Activated T-helper 1 cell treated with anti-CD3 and anti-CD28 coated beads, Interleukin-12 subunit alpha, Interleukin-12 subunit beta, Interleukin-2, Interleukin-4 antibody, amounts not matched to agents 30 ng/mL and 10 ng/mL and 1 ng/mL, durations not matched to agents 14 hours and 24 hours and 36 hours (primary cell): ENCODE measurements at regions not wholly inside any gene's neighbourhood (a gene's known extent, or its start where the extent isn't known, plus 50 kb on each side); places are given as distances from the start of the nearest gene placed in this dataset.
A peak's percentile ranks its signal among the peaks of the same experiment; 100 is the strongest.
"Not testable (repeated sequence)": the region's sequence is repeated elsewhere in the genome, so short reads cannot be mapped to it uniquely, and the experiment has no call there.

Source experiments
- DNase-seq: peaks from one replicate; pipeline ENCODE4 v3.0.0; 2021; ENCODE audit warnings: low spot score
- H3K27ac Mint-ChIP-seq: one replicate; pipeline ENCODE4 v1.8.0; 2021; ENCODE audit warnings: mild to moderate bottlenecking, mixed read lengths
- H3K27me3 Mint-ChIP-seq: one replicate; pipeline ENCODE4 v1.8.0; 2022; ENCODE audit warnings: mild to moderate bottlenecking, moderate library complexity, mixed read lengths; ENCODE audit not compliant: insufficient read depth
- H3K36me3 Mint-ChIP-seq: one replicate; pipeline ENCODE4 v1.8.0; 2021; ENCODE audit warnings: low read depth, mixed read lengths
- H3K4me1 Mint-ChIP-seq: one replicate; pipeline ENCODE4 v1.8.0; 2021; ENCODE audit warnings: low read depth, mixed read lengths
- H3K4me3 Mint-ChIP-seq: one replicate; pipeline ENCODE4 v1.8.0; 2021; ENCODE audit warnings: mild to moderate bottlenecking, moderate library complexity, mixed read lengths
- H3K9me3 Mint-ChIP-seq: one replicate; pipeline ENCODE4 v1.8.0; 2021; ENCODE audit warnings: mixed read lengths
- intact Hi-C: fragments of 100-400 bp; cut with micrococcal nuclease; formaldehyde crosslinking; loops from one replicate; pipeline ENCODE4 v1.15.1; 2024

DNA sequence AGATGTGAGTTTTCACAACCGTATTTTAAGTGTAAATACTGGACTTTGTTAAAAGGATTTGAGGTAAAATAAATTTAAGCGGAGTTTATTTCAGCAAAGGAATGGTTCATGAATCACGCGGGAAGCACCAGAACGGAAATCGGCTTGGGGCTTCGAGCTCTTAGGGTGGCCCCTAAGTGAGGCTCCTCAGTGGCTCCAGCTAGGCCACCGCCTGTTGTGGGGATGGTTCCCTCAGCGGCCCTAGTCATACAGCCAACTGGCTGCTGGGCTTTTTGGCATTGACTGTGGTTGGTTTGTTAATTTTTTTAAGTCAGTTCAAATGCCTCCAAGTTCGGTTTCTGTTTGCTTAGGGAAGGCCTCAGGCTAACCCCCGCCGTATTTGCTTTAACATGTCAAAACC is 198.0 kb downstream of the LMLN start:
- intact Hi-C loops, H3K9me3 Mint-ChIP-seq, H3K27ac Mint-ChIP-seq, H3K36me3 Mint-ChIP-seq, DNase-seq, H3K4me1 Mint-ChIP-seq, H3K27me3 Mint-ChIP-seq, H3K4me3 Mint-ChIP-seq: not testable (repeated sequence)

DNA sequence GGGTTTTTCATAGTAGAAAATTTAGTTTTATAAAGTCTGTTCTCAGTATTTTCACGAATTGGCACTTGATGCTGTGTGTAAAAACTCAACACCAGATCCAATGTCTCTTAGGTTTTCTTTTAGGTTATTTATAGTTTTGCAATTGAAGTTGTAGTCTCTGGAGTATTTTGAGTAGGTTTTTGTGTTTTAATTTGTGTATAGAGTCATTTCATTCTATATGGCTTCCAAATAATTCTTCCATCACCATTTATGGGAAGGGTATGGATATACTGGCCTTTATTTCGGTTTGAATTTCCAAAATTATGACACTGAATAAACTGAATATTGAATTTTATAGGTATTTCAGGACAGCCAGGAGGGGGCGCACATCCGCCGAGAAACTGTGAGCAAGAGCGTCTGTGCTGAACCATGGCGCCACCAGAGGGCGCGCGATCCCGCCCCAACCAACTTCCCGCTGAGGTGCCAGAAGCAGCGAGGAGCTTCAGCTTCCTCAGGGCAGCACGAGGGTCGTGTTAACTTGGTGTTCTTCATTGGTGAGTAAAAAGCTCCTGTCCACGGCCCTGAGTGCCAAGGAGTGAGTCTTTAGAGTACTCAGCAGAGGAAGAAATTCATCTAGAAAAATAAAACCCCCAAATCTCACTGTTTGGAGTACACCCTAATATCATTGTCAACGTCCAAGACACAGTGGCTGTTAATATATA is 207.5 kb downstream of the LMLN start:
- intact Hi-C loops, H3K27ac Mint-ChIP-seq, H3K4me3 Mint-ChIP-seq, H3K27me3 Mint-ChIP-seq, H3K4me1 Mint-ChIP-seq, H3K36me3 Mint-ChIP-seq, H3K9me3 Mint-ChIP-seq: not testable (repeated sequence)
- peak; percentile 58 for DNase-seq

DNA sequence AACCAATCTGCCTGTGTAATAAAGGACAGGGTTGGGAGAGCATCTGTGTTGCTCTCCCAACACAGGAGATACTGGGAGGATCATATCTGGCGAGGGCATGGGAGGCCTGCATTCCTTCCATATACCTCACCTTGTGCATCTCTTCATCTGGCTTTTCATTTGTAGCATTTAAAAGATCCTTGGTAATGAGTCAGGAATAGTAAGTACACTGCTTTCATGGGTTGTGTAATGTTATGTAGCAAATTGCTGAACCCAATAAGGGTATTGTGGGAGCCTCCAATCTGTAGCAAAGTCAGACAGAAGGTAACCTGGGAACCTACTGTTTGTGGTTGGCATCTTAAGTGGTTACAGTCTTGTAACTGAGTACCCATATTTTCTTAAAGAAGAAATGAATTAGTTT is 210.8 kb downstream of the LMLN start:
- H3K36me3 Mint-ChIP-seq, H3K9me3 Mint-ChIP-seq, H3K27me3 Mint-ChIP-seq, H3K4me3 Mint-ChIP-seq, H3K27ac Mint-ChIP-seq, DNase-seq, intact Hi-C loops, H3K4me1 Mint-ChIP-seq: not testable (repeated sequence)

DNA sequence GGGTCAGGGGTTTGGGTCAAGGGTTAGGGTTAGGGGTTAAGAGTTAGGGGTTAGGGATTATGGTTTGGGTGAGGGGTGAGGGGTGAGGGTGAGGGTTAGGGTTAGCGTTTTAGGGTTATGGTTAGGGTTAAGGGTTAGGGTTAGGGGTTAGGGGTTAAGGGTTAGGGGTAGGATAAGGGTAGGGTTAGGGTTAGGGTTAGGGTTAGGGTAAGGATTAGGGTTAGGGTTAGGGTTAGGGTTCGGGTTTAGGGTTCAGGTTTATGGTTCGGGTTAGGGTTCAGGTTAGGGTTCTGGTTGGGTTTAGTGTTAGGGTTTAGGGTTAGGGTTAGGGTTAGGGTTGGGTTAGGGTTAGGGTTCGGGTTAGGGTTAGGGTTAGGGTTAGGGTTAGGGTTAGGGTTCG is 213.1 kb downstream of the LMLN start:
- intact Hi-C loops, H3K4me3 Mint-ChIP-seq, DNase-seq, H3K9me3 Mint-ChIP-seq, H3K4me1 Mint-ChIP-seq, H3K36me3 Mint-ChIP-seq, H3K27me3 Mint-ChIP-seq, H3K27ac Mint-ChIP-seq: not testable (repeated sequence)

DNA sequence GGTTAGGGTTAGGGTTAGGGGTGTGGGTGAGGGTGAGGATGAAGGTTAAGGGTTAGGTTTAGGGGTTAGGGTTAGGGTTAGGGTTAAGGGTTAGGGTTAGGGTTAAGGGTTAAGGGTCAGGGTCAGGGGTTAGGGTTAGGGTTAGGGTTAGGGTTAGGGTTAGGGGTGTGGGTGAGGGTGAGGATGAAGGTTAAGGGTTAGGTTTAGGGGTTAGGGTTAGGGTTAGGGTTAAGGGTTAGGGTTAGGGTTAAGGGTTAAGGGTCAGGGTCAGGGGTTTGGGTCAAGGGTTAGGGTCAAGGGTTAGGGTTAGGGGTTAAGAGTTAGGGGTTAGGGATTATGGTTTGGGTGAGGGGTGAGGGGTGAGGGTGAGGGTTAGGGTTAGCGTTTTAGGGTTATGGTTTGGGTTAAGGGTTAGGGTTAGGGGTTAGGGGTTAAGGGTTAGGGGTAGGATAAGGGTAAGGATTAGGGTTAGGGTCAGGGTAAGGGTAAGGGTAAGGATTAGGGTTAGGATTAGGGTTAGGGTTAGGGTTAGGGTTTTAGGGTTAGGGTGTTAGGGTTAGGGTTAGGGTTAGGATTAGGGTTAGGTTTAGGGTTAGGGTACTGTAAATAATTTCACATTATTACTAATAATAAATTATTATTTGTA is 214.0 kb downstream of the LMLN start:
- DNase-seq, H3K27ac Mint-ChIP-seq, H3K27me3 Mint-ChIP-seq, H3K4me1 Mint-ChIP-seq, intact Hi-C loops, H3K4me3 Mint-ChIP-seq, H3K36me3 Mint-ChIP-seq, H3K9me3 Mint-ChIP-seq: not testable (repeated sequence)
